ENCODE measurements at regions not wholly inside any gene's neighbourhood (a gene's known extent, or its start where the extent isn't known, plus 50 kb on each side); places are given as distances from the start of the nearest gene placed in this dataset.
"Not testable (repeated sequence)": the region's sequence is repeated elsewhere in the genome, so short reads cannot be mapped to it uniquely, and the experiment has no call there.

GRCh38 chr13:37293295-37293694 is 187.8 kb upstream of the CSNK1A1L start:
- WGBS, 2 donors, result 89% methylated on average over 3 of the region's 3 CpGs
- DNase-seq, result no peak
- H3K36me3 ChIP-seq, result no peaks in the 10 kb centered on the region
- no peak overlapping the region for H3K4me3 ChIP-seq
- H3K27ac ChIP-seq, result no peak overlapping the region
- no peaks in the 10 kb centered on the region for H3K9me3 ChIP-seq
- no peaks in the 10 kb centered on the region for H3K27me3 ChIP-seq
- no peak for TF ChIP-seq POLR2A (IDR thresholded peaks at IDR 0.05)
- TF ChIP-seq, protein P1, sequence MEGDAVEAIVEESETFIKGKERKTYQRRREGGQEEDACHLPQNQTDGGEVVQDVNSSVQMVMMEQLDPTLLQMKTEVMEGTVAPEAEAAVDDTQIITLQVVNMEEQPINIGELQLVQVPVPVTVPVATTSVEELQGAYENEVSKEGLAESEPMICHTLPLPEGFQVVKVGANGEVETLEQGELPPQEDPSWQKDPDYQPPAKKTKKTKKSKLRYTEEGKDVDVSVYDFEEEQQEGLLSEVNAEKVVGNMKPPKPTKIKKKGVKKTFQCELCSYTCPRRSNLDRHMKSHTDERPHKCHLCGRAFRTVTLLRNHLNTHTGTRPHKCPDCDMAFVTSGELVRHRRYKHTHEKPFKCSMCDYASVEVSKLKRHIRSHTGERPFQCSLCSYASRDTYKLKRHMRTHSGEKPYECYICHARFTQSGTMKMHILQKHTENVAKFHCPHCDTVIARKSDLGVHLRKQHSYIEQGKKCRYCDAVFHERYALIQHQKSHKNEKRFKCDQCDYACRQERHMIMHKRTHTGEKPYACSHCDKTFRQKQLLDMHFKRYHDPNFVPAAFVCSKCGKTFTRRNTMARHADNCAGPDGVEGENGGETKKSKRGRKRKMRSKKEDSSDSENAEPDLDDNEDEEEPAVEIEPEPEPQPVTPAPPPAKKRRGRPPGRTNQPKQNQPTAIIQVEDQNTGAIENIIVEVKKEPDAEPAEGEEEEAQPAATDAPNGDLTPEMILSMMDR (IDR thresholded peaks at IDR 0.05), result no peak
- H3K4me1 ChIP-seq, result no peaks in the 10 kb centered on the region
- intact Hi-C loops (cut with DNase I), result no loop called here

GRCh38 chr13:37290716-37291505 is 185.4 kb upstream of the CSNK1A1L start:
- Histone ChIP-seq H3K4me3 (no peak overlapping the region), H3K27ac (no peak overlapping the region), H3K9me3 (no peaks in the 10 kb centered on the region), H3K4me1 (no peaks in the 10 kb centered on the region), H3K36me3 (no peaks in the 10 kb centered on the region), H3K27me3 (no peaks in the 10 kb centered on the region)
- WGBS, 2 donors, result 86 to 89% methylated on average over 6 of the region's 6 CpGs
- TF ChIP-seq, protein P1 (IDR thresholded peaks at IDR 0.05), result no peak
- TF ChIP-seq POLR2A (IDR thresholded peaks at IDR 0.05), result no peak
- no peak for DNase-seq
- intact Hi-C loops (cut with DNase I), result no loop called here

GRCh38 chr13:37289212-37289935 is 183.9 kb upstream of the CSNK1A1L start:
- DNase-seq, result no peak
- intact Hi-C loops (cut with DNase I), result no loop called here
- H3K4me1 ChIP-seq, result no peaks in the 10 kb centered on the region
- no peak overlapping the region for H3K4me3 ChIP-seq
- no peak for TF ChIP-seq POLR2A (IDR thresholded peaks at IDR 0.05)
- TF ChIP-seq, protein P1 (IDR thresholded peaks at IDR 0.05), result no peak
- H3K27me3 ChIP-seq, result no peaks in the 10 kb centered on the region
- H3K27ac ChIP-seq, result peak overlapping the region in 1 of 4 donors; percentile 16
- 82 to 86% methylated on average over 6 of the region's 6 CpGs for WGBS, 2 donors
- no peaks in the 10 kb centered on the region for H3K9me3 ChIP-seq
- no peaks in the 10 kb centered on the region for H3K36me3 ChIP-seq

DNA sequence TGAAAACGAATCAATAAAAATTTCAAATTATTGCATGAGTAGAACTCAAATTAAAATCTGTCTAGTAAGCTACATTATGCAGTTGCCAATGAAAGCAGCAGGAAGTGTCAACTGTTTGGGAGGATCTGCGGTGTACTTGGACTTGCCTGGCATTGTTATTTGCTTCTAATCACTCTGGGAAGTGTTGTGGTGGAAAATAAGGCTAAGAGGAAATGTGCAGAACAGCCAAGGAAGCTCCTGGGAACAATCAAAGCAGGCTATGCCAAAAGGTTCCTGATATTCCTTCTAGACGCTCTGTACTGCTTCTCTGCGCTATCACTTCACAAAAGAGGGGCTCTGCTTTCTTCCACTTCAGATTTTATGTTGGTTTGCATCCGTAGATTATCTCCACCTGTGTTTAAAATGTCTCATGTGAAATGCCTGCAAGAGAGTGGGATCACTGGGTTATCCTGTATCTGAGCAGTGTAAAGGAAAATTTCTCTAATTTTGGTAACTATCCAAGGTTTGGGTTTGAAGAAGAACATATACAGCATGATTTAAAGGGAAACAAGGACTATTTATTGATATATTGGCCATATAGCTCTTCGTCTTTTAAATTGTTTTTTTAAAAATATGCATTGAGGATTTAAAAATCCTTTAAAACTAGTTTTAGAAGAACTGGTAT is 182.7 kb upstream of the CSNK1A1L start:
- Histone ChIP-seq H3K36me3 (no peaks in the 10 kb centered on the region), H3K27ac (peak overlapping the region in 2 of 4 donors; percentile 21 to 34), H3K27me3 (no peaks in the 10 kb centered on the region), H3K4me1 (no peaks in the 10 kb centered on the region), H3K4me3 (no peak overlapping the region), H3K9me3 (no peaks in the 10 kb centered on the region)
- DNase-seq, result no peak
- TF ChIP-seq POLR2A (IDR thresholded peaks at IDR 0.05), result no peak
- TF ChIP-seq, protein P1 (IDR thresholded peaks at IDR 0.05), result no peak
- 66 to 76% methylated on average over 6 of the region's 6 CpGs for WGBS, 2 donors
- intact Hi-C loops (cut with DNase I), result no loop called here

- H3K4me1 ChIP-seq; H3K27ac ChIP-seq; intact Hi-C loops (cut with DNase I); DNase-seq; H3K4me3 ChIP-seq; H3K27me3 ChIP-seq; H3K36me3 ChIP-seq; H3K9me3 ChIP-seq: not testable (repeated sequence)
- no CpG with 5 or more reads among the region's 28 CpGs for whole genome bisulfite sequencing, 2 donors
Measured at GRCh38 chr13:37280231-37280630, 174.8 kb upstream of the CSNK1A1L start.

Measured in esophagus squamous epithelium (tissue), 5 donors.